Bronchial epithelial cell (primary cell): ENCODE measurements at regions not wholly inside any gene's neighbourhood (a gene's known extent, or its start where the extent isn't known, plus 50 kb on each side); places are given as distances from the start of the nearest gene placed in this dataset.

Source experiments
- DNase-seq: peaks from one replicate; pipeline ENCODE4 v3.0.0-alpha.2; 2010; ENCODE audit warnings: low read depth
- FAIRE-seq: peaks from 2 replicates; lab custom pipeline; 2011; peaks lifted over from hg19 to GRCh38; lab: Jason Lieb, UNC
- H3K27me3 ChIP-seq: 2 replicates; pipeline ENCODE4 v1.5.1; 2011; ENCODE audit warnings: low read length; ENCODE audit not compliant: control insufficient read depth, insufficient read depth
- H3K36me3 ChIP-seq: 2 replicates; pipeline ENCODE4 v1.5.1; 2011; ENCODE audit warnings: low read length; ENCODE audit not compliant: control insufficient read depth, insufficient read depth
- H3K4me3 ChIP-seq: 2 replicates; pipeline ENCODE4 v1.5.1; 2011; ENCODE audit warnings: mild to moderate bottlenecking, low read depth, low read length, control low read depth
- TF ChIP-seq, protein P1 (sequence below): IDR thresholded peaks from 2 replicates; pipeline ENCODE4 v1.5.1; 2011; ENCODE audit warnings: mild to moderate bottlenecking, moderate library complexity, low read length, control low read depth, inconsistent platforms; ENCODE audit not compliant: insufficient read depth, severe bottlenecking

DNA sequence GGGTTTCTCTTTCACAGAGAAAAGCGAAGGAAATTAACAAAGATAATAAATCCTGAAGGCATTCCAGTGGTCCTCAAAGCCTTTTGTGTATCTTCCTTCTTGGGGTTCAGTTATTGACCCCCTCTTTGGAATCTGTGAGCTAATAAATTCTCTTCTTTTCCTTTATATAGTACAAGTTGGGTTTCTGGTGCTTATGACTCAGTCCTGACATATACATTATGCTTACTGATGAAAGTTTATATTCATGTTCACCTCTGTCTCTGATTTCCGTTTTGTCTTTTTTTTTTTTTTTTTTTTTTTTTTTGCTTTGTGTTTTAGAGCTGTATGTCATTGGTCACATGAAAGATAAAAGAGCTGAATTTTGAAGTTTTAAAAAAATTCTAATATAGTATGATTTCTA is 230.7 kb upstream of the RBMS3 start:
- no peaks in the 10 kb centered on the region for H3K36me3 ChIP-seq
- TF ChIP-seq, protein P1, sequence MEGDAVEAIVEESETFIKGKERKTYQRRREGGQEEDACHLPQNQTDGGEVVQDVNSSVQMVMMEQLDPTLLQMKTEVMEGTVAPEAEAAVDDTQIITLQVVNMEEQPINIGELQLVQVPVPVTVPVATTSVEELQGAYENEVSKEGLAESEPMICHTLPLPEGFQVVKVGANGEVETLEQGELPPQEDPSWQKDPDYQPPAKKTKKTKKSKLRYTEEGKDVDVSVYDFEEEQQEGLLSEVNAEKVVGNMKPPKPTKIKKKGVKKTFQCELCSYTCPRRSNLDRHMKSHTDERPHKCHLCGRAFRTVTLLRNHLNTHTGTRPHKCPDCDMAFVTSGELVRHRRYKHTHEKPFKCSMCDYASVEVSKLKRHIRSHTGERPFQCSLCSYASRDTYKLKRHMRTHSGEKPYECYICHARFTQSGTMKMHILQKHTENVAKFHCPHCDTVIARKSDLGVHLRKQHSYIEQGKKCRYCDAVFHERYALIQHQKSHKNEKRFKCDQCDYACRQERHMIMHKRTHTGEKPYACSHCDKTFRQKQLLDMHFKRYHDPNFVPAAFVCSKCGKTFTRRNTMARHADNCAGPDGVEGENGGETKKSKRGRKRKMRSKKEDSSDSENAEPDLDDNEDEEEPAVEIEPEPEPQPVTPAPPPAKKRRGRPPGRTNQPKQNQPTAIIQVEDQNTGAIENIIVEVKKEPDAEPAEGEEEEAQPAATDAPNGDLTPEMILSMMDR = no peak
- peak; percentile 36 for DNase-seq
- FAIRE-seq = no peak
- H3K27me3 ChIP-seq = no peaks in the 10 kb centered on the region
- no peak overlapping the region for H3K4me3 ChIP-seq

DNA sequence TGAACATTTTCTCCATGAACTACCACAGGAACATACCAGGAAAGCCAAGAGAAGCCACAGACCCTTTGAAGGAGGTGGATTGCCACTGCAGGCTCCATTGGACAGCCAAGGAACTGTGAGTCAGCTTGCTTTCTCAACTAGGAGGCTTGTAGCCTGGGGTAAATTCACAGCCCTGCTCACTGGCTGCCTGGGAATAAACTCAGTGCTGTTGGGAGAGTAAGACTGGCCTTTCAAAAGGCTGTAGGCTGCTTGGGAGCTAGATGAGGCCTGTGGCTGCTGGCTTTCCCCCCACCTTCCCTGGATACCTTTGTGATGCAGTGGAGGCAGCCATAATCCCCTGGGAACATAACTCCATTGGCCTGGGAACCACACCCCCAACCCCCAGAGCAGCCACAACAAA is 223.5 kb upstream of the RBMS3 start:
- Histone ChIP-seq H3K4me3 (no peak overlapping the region), H3K27me3 (no peaks in the 10 kb centered on the region), H3K36me3 (no peaks in the 10 kb centered on the region)
- TF ChIP-seq, protein P1 = no peak
- FAIRE-seq (no peak), DNase-seq (peak; percentile 87)

DNA sequence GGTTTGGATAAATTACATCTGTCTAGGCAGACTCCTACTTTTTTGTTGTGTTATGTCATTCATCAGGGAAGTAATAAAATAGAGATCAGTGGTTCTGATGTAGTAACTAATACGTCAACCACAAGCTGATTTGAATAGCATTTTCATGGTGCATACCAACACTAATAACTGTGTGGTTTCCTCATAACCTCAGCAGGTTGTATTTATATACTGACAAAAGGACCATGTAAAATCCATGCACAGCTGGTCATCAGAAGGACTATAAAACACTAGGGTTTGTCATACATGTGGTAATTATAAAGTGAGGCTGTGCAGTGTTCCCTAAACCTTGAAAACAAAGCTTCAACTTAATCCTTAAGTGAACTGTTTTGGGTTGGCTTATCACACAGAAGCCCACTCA is 216.8 kb upstream of the RBMS3 start:
- DNase-seq = no peak
- FAIRE-seq = no peak

DNA sequence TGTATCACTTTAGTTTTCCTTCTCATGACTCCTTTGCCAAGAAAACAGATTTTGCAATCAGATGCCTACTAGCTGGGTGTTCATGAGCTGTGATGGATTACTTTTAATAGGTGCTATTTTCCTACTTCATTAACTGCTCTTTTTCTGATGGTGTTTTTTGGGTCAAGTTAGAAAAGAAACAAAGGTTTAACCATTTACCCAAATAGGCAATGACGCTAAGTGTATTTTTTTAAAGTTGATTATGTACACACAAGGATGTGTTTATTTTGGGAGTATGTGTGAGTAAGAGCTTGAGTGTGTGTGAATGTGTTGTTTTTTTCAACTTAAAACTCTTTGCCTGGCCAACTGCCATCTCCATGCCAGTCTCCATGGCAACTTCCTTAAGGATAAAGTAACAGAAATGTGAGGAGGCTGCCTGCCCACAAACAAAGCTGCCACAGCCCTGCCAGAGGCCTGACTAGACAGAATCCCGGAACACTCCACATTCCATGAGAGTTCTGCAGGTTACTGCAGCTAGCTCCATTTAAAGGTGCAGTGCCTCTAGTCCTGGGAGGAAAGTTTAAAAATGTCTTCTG is 215.6 kb upstream of the RBMS3 start:
- peak; percentile 72 for FAIRE-seq

More for the DNA sequence above, 216.8 kb upstream of the RBMS3 start:
- TF ChIP-seq, protein P1 = no peak
- Histone ChIP-seq H3K36me3 (no peaks in the 10 kb centered on the region), H3K4me3 (no peak overlapping the region), H3K27me3 (no peaks in the 10 kb centered on the region)

DNA sequence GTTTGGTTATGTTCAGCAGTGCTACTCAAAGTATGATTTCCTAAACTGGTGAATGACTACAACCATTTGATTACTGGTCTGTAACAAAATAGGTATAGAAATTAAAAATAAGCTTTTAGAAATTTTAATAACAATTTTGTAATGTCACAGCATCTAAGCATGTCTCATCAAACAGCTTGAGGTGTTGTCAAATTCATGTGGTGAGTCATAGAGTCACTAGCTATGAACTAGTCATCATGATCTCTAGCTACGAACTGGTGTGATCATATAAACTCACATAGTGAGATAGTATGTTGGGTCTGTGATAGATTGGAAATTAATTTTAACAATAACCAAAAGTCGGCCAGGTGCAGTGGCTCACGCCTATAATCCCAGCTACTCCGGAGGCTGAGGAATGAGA is 213.9 kb upstream of the RBMS3 start:
- H3K4me3 ChIP-seq = no peak overlapping the region
- FAIRE-seq (peak; percentile 28), DNase-seq (peak; percentile 92)
- H3K36me3 ChIP-seq = no peaks in the 10 kb centered on the region
- TF ChIP-seq, protein P1 = no peak
- no peaks in the 10 kb centered on the region for H3K27me3 ChIP-seq

More for the DNA sequence above, 215.6 kb upstream of the RBMS3 start:
- TF ChIP-seq, protein P1 = no peak
- H3K4me3 ChIP-seq = no peak overlapping the region
- peak; percentile 100 for DNase-seq
- no peaks in the 10 kb centered on the region for H3K36me3 ChIP-seq
- no peaks in the 10 kb centered on the region for H3K27me3 ChIP-seq
